Cerebellar cortex (tissue), 1 donor: ENCODE measurements at regions not wholly inside any gene's neighbourhood (a gene's known extent, or its start where the extent isn't known, plus 50 kb on each side); places are given as distances from the start of the nearest gene placed in this dataset.

Experiments
- DNase-seq: peaks from one replicate; pipeline ENCODE4 v3.0.0-alpha.2; 2015; ENCODE audit warnings: low spot score

GRCh38 chr5:40413743-40414142 lies 266.0 kb upstream of the PTGER4 start:
- no peak for DNase-seq

GRCh38 chr5:40412771-40413170 lies 266.9 kb upstream of the PTGER4 start:
- DNase-seq: no peak

- no peak for DNase-seq
Observed at GRCh38 chr5:40410964-40411635, 268.6 kb upstream of the PTGER4 start.

GRCh38 chr5:40410231-40410861 lies 269.4 kb upstream of the PTGER4 start:
- no peak for DNase-seq

- no peak for DNase-seq
Observed at GRCh38 chr5:40409601-40410000, 270.1 kb upstream of the PTGER4 start.

GRCh38 chr5:40406741-40407211 lies 272.9 kb upstream of the PTGER4 start:
- DNase-seq: no peak

- DNase-seq: no peak
Observed at GRCh38 chr5:40405996-40406740, 273.5 kb upstream of the PTGER4 start.

- DNase-seq: no peak
Observed at GRCh38 chr5:40405230-40405629, 274.5 kb upstream of the PTGER4 start.

GRCh38 chr5:40404613-40405012 lies 275.1 kb upstream of the PTGER4 start:
- no peak for DNase-seq

GRCh38 chr5:40402007-40402364 lies 277.7 kb upstream of the PTGER4 start:
- DNase-seq: no peak

GRCh38 chr5:40401284-40402006 lies 278.3 kb upstream of the PTGER4 start:
- DNase-seq: no peak

- no peak for DNase-seq
Observed at GRCh38 chr5:40400245-40400644, 279.5 kb upstream of the PTGER4 start.

GRCh38 chr5:40399349-40399748 lies 280.4 kb upstream of the PTGER4 start:
- DNase-seq: no peak

GRCh38 chr5:40397976-40398375 lies 281.7 kb upstream of the PTGER4 start:
- no peak for DNase-seq

- no peak for DNase-seq
Observed at GRCh38 chr5:40397091-40397490, 282.6 kb upstream of the PTGER4 start.

GRCh38 chr5:40396317-40396716 lies 283.4 kb upstream of the PTGER4 start:
- DNase-seq: no peak

- DNase-seq: no peak
Observed at GRCh38 chr5:40395251-40395650, 284.5 kb upstream of the PTGER4 start.

- no peak for DNase-seq
Observed at GRCh38 chr5:40394698-40395097, 285.0 kb upstream of the PTGER4 start.

GRCh38 chr5:40391642-40392041 lies 288.1 kb upstream of the PTGER4 start:
- no peak for DNase-seq

- no peak for DNase-seq
Observed at GRCh38 chr5:40390281-40391149, 289.2 kb upstream of the PTGER4 start.

- DNase-seq: no peak
Observed at GRCh38 chr5:40389591-40389990, 290.1 kb upstream of the PTGER4 start.

- DNase-seq: no peak
Observed at GRCh38 chr5:40386289-40386688, 293.4 kb upstream of the PTGER4 start.
